GM21529 (cell line): ENCODE measurements at regions not wholly inside any gene's neighbourhood (a gene's known extent, or its start where the extent isn't known, plus 50 kb on each side); places are given as distances from the start of the nearest gene placed in this dataset.
"Not testable (repeated sequence)": the region's sequence is repeated elsewhere in the genome, so short reads cannot be mapped to it uniquely, and the experiment has no call there.

ENCODE experiments used
- ATAC-seq: cut with Tn5 transposase; IDR thresholded peaks from one replicate; pipeline ENCODE4 v1.9.1; 2021; ENCODE audit not compliant: unreplicated experiment

DNA sequence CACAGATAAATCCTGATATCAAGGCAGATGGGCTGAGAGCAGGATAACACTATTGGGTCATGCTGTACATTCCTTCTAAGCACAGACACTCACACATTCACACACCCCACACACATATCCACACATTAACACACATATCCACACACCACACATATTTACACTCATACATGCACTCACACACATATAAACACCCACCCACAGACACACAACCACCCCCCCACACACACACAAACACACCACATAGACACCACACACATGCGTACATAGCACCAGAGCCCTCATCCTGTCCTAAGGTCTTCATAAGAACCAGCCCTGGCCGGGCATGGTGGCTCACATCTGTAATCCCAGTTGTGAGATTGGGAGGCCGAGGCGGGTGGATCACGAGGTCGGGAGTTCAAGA, 322.3 kb upstream of the ADCY2 start:
- no peak for ATAC-seq

DNA sequence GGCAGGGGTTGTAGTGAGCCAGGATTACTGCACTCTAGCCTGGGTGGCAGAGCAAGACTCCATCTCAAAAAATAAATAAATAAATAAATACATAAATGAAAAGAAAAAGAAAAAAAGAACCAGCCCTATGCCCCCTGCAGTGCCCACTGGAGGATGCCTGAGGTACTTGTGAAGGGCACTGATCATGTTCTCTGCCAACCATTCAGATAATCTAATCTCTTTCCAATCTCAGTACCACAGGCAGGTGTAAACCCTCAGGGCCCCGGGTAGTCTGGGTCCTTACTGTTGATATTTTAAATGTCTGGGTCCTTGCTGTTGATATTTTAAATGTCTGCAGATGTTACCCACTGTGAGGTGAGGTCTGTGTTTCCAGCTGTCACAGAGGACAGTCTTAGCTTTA, 321.8 kb upstream of the ADCY2 start:
- ATAC-seq: no peak

DNA sequence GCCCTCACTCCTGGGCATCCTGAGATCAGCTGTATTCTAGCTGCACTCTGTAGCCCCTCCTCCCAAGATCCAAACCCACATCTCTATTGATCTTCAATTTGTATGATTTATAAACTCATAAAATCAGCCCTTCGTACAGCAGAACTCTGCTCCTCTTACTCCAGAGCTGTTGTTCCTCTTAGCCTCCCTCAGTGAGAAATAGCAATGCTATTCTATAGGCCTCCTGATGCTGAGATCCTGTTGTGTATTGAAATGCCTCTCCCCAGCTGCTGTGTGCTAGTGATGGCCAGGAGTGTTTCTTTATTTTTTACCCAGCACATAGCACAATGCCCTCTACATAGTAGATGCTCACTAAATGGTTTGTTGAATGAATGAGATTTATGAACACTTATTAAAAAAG, 320.5 kb upstream of the ADCY2 start:
- ATAC-seq: no peak

DNA sequence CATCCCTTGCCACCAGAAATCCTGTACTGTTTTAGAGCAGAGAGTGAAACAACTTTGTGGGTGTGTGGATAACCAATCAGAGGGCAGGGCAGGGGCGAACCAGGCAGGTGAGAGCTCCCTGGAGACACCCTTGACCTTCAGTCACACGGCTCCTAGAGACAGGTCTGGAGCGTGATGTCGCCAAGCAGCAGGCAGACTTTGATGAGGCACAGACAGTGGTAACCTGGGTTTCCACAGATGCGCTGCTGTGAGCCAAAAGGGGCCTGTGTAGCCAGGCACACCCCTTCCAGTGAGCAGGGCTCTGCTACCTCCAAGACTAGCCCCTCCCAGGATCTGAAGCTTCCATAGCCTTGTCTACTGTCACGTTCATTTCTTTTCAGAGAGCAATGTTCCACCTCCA, 317.8 kb upstream of the ADCY2 start:
- no peak for ATAC-seq

DNA sequence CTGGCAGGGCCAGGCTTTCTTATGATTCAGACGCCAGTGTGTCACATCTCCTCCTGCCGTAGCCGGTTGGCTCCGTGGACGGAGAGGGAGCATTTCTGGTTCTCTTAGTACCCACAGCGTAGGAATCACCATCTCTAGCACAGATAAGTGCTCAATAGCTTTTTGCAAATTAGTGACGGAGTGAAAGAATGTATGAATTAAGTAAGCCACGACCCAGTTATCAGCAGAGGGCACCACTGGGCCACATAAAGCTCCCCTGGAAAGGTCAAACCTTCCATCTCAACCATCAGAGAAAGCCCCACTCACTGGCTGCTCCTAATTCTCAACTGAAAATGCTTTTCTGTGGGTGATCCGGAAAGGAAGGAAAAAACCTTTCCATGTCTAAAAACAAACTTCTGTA, 317.0 kb upstream of the ADCY2 start:
- ATAC-seq: no peak

DNA sequence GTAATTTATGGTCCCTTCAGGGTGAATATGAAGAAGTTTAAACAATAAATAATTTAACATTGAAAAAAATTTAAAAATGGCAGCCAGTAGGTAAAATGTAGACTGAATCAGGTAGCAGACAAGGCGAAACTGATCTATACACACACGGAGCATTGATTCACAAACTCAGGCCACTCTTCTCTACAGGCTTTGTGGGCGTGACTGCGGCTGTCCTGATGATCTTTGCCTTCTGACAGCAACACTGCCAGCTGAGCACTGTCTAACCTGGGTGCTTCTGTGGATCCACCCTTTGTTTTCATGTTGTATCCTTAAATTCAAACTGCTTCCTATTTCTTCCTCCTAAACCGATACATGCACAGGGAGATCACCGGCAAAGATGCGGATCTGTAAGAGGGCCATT, 315.4 kb upstream of the ADCY2 start:
- no peak for ATAC-seq

DNA sequence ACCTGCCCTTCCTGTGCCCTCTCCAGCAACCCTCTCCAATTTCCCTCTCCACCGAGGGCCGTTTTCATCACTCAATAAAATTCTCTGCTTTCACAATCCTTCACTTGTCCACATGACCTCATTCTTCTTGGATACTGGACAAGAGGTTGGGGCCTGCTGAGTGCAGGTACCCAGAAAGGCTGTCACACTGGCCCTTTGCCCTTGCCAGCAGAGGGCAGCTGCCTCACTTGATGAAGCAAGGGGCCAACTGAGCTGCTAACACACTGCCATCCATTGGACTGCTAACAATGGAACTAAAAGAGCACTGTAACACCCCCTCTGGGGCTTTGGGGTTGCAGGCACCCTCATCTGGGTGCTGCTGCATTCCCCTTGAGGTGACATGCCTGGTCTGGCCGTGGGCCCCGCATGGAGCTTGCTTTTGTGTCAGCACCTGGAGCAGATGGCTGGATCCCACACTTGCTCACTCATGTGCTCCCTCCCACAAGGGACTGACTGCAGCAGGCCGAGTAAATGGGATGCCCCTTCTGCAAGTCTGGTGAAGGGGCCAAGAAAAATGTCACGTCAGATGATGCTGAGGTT, 308.1 kb upstream of the ADCY2 start:
- ATAC-seq: no peak

DNA sequence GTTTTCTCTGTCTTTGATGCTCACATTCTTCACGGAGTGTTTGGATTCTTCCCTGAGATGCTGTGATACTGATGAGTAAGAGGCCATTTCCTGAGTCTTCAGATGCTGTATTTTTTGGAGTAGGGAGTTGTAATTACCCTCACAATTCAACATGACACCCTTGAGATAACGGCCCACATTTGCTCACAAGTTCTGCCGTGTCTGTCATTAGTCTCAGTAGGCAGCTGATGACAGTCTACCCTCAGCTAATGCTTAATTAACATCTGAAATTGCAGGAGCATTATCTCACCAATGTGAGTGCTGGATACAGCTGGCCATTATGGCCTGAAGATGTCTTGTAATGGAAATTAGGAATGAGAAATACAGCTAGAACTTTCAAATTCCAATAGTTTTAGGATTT, 307.1 kb upstream of the ADCY2 start:
- no peak for ATAC-seq

DNA sequence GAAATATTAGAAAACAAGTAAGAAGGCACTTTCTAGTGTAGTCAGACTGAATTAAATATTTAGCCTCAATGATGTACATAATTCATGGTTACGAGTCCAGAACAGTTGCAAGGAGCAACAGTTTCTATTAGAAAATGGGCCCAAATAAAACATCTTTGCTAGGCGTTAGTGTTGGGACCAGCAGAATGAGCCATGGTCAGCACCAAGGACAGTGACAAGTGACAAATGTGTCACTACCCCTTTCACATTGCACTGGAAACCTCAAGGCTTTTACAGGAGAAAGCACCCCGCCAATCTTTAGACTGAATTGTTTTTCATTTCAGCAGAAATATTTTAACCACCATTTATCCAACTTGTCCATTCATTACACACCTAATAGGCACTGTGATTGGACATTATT, 301.3 kb upstream of the ADCY2 start:
- ATAC-seq: no peak

DNA sequence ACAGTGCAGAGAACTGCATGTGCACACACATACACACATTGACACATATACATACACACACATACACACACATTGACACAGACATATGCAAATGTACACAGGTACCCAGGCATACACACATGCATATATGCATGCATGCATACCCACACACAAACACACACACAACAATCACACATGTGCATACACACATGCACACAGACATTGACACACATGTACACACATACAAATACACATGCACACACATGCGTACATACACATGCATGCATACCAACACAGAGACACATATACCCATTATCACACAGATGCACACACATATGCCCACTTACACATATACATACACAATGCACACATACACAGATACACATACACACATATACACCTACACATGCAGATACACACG, 299.6 kb upstream of the ADCY2 start:
- ATAC-seq: no peak

DNA sequence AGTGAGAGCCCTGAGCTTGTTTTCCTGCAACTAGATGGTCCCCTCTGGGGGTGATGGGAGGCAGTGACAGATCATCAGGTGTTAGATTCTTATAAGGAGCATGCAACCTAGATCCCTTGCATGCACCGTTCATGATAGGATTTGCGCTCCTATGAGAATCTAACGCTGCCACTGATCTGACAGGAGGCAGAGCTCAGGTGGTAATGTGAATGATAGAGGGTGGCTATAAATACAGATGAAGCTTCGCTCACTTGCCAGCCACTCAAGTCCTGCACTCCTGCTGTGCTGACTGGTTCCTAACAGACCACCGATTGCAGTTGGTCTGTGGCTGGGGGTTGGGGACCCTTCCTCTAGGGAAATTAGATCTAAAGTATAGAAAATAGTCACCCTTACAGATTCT, 290.6 kb upstream of the ADCY2 start:
- no peak for ATAC-seq

DNA sequence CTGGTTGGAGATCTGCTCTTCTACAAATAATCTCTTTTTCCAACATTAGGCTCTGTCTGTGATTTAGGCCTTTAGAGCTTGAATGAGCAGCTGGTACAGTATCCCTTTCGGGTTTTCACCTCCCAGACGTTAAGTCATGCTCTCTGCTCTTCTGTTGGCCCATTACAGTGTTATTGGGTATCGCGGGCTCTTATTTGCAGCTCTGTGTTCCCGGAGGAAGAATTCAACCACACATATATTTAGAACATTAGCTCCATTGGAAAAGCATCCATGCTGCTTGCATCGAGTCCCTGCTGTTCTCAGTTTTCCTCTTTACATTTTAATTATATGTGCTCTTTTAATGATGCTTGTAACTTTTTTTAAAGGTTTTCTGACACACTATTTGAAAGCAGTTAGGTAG, 278.0 kb upstream of the ADCY2 start:
- no peak for ATAC-seq

DNA sequence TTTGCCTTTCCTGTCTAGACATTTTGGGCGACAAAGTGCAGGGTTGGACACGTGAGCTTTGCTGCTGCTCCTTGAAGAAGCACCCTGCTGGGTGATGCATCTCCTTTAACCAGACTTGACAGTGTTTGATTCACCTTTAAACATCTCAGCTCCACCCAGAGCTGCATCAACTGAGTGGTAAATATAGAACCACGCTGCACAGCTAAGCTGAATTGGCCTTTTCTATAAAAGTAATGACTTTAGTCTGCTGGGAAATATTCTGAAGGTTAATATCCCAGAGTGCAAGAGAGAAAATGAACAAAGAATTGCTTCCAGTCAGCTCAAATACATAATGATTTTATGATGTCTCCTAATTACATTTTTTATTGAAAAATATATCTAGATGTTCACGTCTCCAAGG, 264.3 kb upstream of the ADCY2 start:
- ATAC-seq: no peak

DNA sequence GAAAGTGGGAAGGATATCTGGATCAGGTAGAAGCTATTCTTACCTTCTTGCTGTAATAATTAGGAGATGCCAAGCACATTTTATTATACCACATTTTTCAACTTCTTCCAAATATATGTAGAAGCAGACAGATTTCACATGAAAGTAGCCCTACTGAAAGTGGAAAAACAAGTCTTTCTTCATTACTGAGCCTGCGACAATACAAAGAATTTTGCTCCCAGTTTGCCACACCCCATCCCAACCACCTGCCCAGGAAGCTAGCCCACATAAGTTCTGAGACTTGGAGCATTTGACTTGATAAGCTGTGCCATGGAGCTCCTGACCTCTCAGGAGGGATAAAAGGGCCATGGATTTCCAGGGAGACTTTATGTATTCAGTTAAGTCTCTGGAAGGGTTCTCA, 249.1 kb upstream of the ADCY2 start:
- no peak for ATAC-seq

DNA sequence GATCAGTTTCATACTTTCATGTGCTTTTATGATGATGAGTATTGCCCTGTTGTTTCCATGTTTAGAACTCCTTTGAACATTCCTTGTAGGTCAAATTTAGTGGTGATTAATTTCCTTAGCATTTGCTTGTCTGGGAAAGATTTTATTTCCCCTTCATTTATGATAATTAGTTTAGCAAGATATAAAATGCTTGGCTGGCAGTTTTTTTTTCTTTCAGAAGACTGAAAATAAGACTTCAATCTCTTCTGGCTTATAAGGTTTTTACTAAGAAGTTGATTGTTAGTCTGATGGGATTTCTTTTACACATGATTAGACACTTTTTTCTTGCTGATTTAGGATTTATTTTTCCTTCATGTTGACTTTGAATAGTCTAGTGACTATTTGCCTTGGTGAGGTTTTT, 238.9 kb upstream of the ADCY2 start:
- ATAC-seq: no peak

DNA sequence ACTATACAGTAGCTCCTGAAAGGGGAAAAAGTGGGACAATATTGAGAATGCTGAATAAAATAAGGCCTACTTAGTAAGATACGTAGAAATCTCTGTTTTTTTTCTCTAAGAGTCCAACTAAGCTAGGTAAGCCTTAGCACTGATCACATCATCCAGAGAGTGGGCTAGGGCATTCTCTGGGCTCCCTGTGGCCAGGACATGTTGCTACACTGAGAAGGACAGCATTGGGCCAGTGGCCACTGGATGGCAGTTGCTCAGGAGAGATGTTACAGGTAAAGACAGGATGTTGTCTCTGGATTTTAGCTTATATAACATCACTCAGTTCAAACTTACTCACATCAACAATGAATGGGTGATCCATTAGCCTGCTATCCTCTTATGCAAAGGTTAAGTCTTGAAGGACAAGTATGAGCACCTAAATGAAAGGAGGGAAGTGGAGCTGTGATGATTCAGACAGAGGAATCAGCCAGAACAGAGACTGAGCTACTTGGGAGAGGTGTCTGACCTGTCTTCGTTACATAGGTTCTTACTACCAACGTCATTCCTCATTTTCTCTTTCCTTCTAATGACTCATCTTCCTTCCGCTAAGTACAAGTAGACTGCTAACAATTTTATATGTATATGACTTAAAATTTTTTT, 226.6 kb upstream of the ADCY2 start:
- ATAC-seq: no peak

DNA sequence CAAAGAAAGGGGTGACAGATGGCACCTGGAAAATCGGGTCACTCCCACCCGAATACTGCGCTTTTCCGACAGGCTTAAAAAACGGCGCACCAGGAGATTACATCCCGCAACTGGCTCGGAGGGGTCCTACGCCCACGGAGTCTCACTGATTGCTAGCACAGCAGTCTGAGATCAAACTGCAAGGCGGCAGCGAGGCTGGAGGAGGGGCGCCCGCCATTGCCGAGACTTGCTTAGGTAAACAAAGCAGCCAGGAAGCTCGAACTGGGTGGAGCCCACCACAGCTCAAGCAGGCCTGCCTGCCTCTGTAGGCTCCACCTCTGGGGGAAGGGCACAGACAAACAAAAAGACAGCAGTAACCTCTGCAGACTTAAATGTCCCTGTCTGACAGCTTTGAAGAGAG, 225.2 kb upstream of the ADCY2 start:
- not testable (repeated sequence) for ATAC-seq

DNA sequence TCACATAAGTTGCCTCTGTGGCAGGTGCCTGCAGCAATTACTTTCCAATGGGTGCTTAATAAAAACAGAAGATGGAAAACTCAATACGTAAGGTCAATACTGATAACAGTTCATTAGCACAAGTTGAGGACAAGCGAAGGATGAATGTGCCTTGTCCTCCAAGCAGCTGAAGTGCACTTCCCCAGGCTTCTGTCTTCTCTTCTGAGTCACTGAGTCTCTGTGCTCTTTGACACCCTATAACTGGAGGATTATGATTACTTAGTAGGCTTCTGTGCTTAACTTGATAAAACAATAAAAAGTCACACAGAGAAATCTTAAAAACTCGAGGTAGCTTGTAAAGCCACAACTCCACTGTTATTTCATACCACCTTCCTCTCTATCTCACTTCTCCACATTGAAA, 216.6 kb upstream of the ADCY2 start:
- ATAC-seq: no peak

DNA sequence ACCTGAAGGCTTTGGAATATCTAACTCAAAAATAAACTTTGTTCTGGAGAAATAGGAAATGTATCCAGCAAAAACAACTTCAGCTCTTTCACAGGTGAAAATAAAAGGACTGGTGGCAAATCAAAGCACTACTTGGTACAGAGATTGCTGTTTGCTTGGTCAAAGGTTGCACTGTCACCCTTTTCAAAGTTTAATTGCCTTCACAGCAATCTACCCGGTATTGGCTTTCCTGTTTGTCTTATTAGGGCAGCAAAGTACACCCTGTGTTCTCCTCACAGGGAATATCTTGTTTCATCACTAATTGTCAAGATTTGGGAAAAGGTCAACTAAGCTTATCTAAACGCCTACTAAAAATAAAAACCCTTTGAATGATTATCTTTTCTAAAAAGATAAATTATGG, 214.1 kb upstream of the ADCY2 start:
- ATAC-seq: no peak

DNA sequence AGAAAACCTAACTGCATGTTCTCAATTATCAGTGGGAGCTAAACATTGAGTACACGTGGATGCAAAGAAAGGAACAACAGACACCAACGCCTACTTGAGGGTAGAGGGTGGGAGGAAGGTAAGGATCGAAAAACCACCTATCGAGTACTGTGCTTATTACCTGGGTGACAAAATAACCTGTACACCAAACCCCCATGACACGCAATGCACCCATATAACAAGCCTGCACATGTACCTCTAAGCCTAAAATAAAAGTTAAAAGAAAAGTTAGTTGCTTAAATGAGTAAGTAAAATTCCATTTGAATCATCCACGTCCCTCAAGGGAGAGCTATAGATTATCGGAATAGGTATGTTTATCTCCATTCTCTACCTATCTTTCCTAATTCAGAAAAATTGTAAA, 210.2 kb upstream of the ADCY2 start:
- no peak for ATAC-seq

DNA sequence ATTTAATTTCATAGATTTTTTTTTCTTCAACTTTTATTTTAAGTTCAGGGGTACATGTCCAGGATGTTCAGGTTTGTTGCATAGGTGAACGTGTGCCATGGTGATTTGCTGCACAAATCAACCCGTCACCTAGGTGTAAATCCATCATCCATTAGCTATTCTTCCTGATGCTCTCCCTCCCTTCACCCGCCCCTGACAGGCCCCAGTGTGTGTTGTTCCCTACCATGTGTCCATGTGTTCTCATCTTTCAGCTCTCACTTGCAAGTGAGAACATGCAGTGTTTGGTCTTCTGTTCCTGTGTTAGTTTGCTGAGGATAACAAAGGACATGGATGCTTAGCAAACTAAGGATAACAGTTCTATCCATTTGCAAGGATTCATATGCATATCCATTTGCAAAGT, 209.1 kb upstream of the ADCY2 start:
- no peak for ATAC-seq

DNA sequence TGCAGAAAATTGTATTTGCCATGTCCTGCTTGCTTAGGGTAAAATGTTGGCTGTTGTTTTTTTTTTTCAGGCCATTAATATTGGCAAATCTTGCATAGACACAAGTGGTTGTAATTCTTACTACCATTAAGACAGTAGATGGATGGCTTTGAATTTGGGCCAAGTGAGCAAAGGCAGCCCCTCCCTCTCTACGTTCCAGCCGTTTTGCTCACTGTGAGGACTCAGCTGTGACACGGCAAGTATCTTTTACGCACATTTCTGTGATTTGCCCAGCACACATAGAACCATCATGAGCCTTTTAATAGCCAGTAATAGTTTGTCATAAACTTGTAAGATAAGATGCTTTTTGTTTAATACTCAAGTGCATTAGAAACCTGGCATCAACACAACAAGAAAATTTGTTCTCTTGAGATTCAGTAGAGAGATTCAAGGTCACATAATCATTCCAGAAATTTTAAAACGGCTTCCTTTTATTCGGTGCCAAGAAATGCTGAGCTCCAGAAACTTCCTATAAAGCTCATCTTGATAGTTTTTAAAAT, 205.2 kb upstream of the ADCY2 start:
- ATAC-seq: no peak

DNA sequence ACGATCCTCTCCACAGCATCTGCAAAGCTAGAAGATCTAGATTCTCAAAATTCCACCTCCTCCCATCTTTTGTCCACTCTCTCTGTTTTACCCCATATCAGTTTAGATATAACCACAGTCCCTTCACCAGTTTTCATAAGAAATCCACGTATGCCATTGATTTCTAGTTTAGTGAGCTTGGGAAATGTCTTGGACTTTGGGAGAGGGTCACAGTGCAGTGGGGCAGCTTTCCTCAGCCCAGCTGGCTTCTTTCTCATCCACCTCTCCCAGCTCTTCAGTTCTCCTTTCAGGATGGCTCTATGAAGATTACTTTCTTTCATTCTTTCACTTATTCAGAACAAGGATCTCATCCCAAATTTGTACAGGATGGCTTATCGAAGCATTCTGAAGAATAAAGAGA, 203.9 kb upstream of the ADCY2 start:
- no peak for ATAC-seq
